ENCODE measurements at regions not wholly inside any gene's neighbourhood (a gene's known extent, or its start where the extent isn't known, plus 50 kb on each side); places are given as distances from the start of the nearest gene placed in this dataset.
A peak's percentile ranks its signal among the peaks of the same experiment; 100 is the strongest.

- no peak for DNase-seq (ENCODE audit: low spot score)
Observed at GRCh38 chr17:12438813-12439586, 226.7 kb upstream of the MYOCD start.

GRCh38 chr17:12445331-12445730, 220.4 kb upstream of the MYOCD start:
- DNase-seq (ENCODE audit: low spot score), result no peak

GRCh38 chr17:12457493-12457892, 208.2 kb upstream of the MYOCD start:
- DNase-seq (ENCODE audit: low spot score), result no peak

GRCh38 chr17:12459736-12460135, 206.0 kb upstream of the MYOCD start:
- DNase-seq (ENCODE audit: low spot score), result no peak

GRCh38 chr17:12463102-12463501, 202.6 kb upstream of the MYOCD start:
- DNase-seq (ENCODE audit: low spot score), result no peak

- no peak for DNase-seq (ENCODE audit: low spot score)
Observed at GRCh38 chr17:12472252-12473173, 193.2 kb upstream of the MYOCD start.

GRCh38 chr17:12478311-12478710, 187.4 kb upstream of the MYOCD start:
- no peak for DNase-seq (ENCODE audit: low spot score)

- no peak for DNase-seq (ENCODE audit: low spot score)
Observed at GRCh38 chr17:12485361-12485906, 180.3 kb upstream of the MYOCD start.

- no peak for DNase-seq (ENCODE audit: low spot score)
Observed at GRCh38 chr17:12489325-12489724, 176.4 kb upstream of the MYOCD start.

GRCh38 chr17:12492450-12492849, 173.2 kb upstream of the MYOCD start:
- no peak for DNase-seq (ENCODE audit: low spot score)

GRCh38 chr17:12505866-12506265, 159.8 kb upstream of the MYOCD start:
- no peak for DNase-seq (ENCODE audit: low spot score)

- DNase-seq (ENCODE audit: low spot score), result no peak
Observed at GRCh38 chr17:12507026-12507595, 158.6 kb upstream of the MYOCD start.

- DNase-seq (ENCODE audit: low spot score), result no peak
Observed at GRCh38 chr17:12509801-12510200, 155.9 kb upstream of the MYOCD start.

- DNase-seq (ENCODE audit: low spot score), result no peak
Observed at GRCh38 chr17:12510535-12510934, 155.2 kb upstream of the MYOCD start.

GRCh38 chr17:12512694-12513355, 152.9 kb upstream of the MYOCD start:
- DNase-seq (ENCODE audit: low spot score), result no peak

GRCh38 chr17:12514596-12514995, 151.1 kb upstream of the MYOCD start:
- no peak for DNase-seq (ENCODE audit: low spot score)

GRCh38 chr17:12519956-12520594, 145.6 kb upstream of the MYOCD start:
- DNase-seq (ENCODE audit: low spot score), result no peak

- DNase-seq (ENCODE audit: low spot score), result no peak
Observed at GRCh38 chr17:12521416-12521815, 144.3 kb upstream of the MYOCD start.

GRCh38 chr17:12522336-12522735, 143.4 kb upstream of the MYOCD start:
- no peak for DNase-seq (ENCODE audit: low spot score)

- DNase-seq (ENCODE audit: low spot score), result peak; percentile 7
Observed at GRCh38 chr17:12522743-12523183, 142.9 kb upstream of the MYOCD start.

- DNase-seq (ENCODE audit: low spot score), result no peak
Observed at GRCh38 chr17:12523244-12523643, 142.4 kb upstream of the MYOCD start.
